NCI-H2171 treated with DMSO at 0.1 percent for 48 hours (cell line): ENCODE measurements at regions not wholly inside any gene's neighbourhood (a gene's known extent, or its start where the extent isn't known, plus 50 kb on each side); places are given as distances from the start of the nearest gene placed in this dataset.
"Not testable (repeated sequence)": the region's sequence is repeated elsewhere in the genome, so short reads cannot be mapped to it uniquely, and the experiment has no call there.

Source experiments
- DNase-seq: peaks from one replicate; lab custom pipeline; 2025; lab: John Stamatoyannopoulos, UW

DNA sequence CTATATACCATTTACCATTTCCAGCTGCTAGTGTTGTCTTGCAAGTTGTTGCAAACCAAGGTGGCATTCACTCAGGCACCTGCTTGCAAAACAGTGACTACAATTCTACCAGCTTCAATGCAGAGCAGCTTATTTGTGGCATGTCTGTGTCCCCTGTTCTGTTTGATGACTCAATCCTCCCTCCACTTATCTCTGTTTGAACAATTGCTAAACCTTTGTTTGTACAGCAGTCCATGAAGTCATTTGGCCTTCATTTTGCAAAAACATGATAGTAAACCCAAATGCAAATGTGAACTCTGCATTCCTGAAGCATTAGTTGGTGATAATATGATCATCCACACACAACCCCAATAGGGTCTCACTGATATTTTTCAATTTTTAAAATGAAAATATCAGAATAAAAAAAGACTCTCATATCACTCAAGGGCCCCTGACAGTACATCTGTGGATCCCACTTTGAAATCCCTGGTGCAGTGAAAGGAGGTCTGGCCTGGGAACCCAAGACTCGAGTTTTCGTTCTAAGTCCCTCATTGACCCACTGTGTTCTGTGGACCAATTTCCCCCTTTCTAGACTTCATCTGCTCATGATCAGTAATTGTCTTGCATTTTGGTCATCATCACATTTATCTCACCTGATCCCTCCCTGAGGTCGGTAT is 425.4 kb downstream of the RPS24 start:
- no peak for DNase-seq

DNA sequence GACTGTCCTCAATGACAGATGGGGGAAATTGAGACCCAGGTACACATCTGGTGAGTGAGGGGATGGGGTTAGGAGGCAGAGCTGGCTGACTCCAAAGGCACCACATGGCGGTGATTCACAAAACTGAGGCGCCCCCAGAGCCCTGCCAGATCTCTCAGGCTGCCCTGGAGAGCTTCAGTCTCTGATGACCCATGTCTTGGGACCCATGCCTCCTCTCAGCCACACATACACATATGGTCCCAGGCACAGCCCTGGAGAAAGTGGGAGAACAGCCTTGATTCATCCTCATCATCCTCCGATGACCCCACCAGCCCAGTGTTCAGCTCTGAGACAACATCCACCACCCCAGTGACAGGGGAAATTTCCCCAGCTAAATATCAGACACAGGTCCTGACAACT is 426.0 kb downstream of the RPS24 start:
- DNase-seq: peak; percentile 8

DNA sequence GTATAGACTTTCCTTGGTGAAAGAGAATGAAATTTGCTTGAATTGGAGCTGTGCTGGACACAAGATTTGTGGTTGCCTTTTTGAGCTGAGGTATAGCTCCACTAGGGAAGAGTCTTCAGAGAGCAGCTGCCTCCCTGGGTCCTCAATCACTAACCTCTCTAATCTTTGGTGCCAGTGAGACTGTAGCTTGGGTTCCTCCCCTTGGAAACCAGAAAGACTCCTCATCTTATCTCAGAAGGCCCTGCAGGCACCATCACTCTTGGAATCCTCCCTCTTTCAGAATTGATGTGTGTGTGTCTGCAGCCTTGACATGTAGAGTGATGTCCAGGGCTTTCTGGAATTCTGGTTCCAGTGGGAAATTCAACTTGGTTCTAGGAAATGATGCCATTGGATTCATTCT is 426.5 kb downstream of the RPS24 start:
- no peak for DNase-seq

DNA sequence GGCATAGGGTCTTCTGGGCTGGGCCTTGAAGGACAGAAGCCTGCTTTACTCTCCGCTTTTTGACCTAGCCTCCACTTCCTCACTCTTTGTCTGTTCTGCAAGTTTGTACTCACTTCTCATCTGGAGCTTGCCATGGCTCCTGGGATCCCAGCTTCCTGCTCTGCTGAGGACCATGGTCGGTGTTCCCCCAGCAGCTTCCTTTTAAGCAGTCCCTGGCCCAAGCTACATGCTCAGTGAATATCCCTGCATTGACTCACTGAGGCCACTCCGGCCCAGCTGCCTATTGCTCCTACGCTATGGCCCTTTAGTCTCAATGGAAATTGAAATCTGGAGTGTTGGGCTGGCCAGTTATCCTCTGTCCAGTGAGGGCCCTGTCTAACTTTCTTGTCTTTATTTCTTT is 427.7 kb downstream of the RPS24 start:
- DNase-seq: no peak

DNA sequence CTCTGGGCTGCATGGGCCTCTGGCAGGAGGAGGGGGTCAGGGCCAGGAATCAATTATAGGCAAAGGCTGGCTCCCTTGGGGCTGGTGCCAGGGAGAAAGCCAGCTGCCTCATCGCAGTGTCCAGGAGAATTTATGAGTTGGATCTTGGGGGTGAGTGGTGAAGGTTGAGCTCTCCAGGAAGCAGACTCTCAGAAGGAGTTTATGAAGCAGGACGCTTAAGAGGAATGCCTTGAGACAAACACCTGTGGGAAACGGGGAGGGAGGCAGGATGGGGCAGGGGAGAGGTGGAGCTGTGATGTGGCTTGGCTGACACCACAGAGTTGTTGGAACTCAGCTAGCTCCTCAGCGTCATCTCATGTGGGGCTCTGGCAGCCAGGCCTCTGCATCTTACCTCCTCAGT is 428.5 kb downstream of the RPS24 start:
- DNase-seq: no peak

DNA sequence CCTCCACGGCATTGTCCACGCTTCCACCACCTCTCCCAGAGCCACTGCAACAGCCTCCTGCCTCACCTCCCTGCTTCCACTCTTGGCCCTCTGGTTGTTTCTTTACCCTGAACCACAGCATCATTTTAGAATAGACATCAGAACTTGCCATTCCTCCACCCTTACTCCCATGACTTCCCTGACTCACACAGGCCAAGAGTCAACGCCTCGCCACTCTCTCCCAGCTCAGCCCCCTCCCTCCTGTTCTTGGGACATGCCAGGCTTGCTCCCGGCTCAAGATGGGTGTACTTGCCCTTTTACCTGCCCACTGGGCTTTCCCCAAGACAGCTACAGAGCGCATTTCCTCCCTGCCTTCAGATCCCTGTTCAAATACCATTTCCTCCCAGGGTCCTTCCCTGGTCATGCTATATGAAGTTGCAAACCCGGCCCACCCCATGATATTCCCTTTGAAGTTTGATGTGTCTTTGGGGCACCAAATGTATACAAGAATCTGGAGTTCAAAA is 429.1 kb downstream of the RPS24 start:
- no peak for DNase-seq

DNA sequence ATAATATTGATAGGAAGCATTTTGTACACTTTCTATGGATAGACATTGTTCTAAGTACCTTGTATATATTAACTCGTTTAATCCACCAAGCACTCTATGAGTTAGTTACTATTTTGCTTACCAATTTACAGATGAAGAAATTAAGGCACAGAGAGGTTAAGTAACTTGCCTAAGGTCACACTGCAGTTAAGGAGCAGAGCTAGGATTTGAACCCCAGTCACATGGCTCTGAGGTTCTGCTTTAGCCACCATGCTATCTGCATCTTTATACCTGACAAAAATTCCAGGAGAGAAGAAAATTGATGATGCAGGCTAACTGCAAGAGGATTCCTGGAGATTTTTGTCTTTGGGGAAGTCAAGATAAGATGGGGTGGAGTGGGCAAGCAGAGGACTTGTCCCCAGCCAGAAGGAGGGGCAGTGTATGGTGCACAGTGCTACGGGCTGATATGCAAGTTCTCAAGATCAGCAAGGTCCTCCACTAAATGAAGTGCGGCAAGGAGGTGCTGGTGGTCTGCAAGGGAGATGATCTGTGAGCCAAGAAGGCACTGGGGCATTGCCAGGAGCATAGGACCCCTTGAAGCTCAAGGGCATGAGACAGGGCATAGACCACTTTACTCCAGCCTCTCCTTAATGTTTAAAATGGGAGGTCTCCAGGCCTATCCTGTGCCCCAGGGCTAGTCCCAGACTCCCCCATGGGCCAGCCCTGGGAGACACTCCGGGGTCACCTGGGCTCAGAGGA is 430.6 kb downstream of the RPS24 start:
- DNase-seq: no peak

DNA sequence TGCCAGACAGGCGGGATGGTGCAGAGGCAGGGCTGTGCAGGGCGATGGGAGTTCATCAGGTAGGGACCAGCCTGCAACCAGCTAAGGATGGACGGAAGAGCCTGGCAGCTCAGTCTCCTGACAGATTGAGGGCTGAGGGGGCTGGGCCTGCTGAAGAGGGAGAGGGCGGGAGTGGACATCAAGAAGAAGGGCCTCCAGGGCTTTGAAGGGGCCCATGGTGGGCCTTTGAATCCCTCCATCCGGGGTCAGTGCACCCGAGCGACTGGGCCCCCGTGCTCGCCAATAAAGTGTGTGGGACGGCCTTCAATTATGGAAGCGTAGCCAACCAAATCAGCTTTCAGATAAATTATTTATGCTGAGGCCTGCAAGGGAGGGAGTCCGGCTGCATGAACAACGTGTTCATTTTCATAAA is 431.2 kb downstream of the RPS24 start:
- DNase-seq: no peak

DNA sequence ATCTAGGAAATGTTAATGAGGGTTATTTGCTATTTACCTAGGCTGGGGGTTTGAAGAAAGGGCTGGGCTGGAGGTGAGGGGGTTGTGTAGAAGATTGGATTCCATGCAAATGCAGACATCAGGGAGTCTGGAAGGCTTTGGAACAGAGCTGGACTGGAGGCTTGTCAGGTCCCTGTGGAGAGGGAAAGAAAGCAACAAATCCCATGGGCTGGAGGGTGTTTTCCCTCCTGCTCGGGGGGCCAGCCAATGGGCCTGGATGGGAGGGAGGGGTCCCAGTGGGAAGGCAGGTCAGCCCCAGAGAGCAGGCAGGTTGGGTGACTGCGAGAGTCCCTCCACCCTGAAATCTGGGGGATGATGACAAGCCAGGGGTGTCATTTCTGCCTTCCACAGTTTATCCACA is 431.8 kb downstream of the RPS24 start:
- DNase-seq: no peak

DNA sequence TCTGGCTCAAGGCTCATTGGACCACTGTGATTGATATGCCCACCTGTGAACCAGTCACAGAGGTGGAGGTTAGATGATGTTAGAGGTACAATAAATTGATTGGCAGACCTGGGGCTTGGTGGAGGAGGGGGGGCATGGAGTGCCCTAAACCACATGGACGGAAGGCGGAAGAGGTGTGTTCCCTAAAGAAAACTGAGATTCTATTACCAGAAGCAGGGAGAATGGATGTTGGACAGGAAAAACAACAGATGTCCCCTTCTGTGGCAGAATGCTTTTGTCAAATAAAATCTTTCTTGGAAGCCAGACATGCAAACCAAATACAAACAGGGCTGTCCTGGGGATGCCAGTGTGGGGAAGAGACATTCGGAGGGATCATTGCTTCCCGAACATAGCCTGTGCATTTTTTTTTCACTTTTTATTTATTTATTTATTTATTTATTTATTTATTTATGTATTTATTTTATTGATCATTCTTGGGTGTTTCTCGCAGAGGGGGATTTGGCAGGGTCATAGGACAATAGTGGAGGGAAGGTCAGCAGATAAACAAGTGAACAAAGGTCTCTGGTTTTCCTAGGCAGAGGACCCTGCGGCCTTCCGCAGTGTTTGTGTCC is 433.9 kb downstream of the RPS24 start:
- peak; percentile 94 for DNase-seq

DNA sequence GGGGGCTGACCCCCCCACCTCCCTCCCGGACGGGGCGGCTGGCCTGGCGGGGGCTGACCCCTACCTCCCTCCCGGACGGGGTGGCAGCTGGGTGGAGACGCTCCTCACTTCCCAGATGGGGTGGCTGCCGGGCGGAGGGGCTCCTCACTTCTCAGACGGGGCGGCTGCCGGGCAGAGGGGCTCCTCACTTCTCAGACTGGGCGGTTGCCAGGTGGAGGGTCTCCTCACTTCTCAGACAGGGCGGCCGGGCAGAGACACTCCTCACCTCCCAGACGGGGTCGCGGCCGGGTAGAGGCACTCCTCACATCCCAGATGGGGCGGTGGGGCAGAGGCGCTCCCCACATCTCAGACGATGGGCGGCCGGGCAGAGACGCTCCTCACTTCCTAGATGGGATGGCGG is 435.1 kb downstream of the RPS24 start:
- DNase-seq: not testable (repeated sequence)

DNA sequence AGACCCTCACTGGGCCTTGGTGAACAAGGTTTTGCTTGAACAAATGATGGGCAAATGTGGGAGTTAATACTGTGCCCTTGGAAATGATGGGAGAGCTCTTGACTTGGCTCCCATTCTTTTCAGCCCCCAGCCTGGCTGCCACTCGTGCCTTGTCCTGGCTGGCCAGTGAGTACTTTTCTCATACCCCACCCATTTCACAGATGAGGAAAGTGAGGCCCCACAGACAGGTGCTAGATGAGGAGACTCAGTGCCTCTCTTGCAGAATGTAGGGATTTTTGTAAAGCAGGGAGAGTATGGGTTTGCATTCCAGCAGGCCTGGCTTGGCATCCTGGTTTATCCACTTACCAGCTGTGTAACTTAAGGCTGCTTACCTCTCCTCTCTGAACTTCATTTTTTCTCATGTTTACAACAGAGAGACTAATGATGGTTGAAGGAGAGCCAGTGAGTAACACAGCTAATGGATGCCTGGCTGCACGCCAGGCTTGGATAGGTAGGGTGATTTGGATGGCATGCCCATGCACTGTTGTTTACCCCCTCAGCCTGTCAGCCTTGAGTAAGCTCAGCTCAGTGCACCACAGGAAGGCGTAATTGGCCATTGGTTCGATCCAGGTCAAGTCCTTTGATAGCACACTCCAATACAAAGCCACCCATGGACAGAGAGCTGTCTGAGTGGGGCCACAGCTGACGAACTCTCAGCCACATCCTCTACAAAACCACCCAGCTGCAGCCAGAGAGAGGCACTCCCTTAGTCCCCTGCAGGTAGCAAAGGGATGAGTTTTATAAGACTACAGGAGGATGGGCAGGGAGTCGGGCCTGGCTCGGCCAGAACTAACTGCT is 436.8 kb downstream of the RPS24 start:
- peak; percentile 86 for DNase-seq

DNA sequence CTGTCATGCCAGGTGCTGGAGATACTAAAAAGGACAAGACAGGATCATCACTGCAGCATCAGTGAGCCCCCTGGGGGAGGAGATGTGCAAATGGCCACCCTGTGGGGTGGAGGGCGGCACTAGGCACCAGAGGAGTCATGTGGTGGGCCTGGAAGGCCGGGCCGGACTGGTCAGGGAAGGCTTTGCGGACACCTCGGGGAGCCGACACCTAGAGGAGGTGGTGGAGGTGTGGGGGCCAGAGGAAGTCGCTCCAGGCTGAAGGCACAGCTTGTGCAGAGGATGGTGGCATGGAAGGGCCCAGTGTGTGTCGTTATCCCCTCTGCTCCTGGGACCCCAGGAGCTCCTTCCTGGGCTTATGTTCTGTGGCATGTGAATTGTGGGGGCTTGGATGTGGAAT is 437.7 kb downstream of the RPS24 start:
- DNase-seq: no peak

DNA sequence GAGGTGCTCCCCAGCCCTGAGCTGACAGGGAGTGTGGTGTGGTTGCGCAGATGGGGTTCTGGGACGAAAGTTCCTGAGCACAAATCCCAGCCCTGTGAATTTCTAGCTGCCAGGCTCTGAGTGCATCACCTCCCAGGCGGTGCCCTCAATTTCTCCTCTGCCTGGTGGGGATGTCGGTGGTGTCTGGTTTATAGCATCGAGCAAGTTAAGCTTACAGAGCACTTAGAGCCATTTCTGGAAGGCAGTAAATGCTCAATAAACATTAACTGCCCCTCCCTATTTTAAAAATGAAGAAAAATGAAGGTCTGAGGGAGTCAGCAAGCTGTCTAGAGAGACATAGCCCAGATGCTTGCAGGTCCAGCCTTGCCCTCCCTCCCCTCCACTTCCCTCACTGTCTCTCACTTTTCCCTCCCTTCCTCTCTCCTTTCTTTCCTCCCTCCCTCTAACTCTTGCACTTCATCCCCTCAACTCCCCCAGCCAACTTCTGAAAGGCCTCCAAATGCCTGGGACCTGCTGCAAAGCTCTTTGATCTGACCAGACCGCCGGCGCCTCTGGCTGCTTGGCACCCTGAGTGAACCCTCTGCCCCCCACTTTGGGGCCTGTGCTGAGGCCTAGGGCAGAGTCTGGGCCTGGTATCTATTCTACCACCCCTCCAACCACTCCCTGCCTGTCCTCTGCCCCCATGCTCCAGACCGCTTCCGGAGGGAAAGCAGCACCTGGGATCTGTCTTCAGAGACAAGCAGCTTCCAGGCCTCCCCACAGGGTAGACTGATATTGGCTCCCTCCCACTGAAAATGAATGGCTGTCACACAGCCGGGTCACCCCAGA is 438.3 kb downstream of the RPS24 start:
- no peak for DNase-seq

DNA sequence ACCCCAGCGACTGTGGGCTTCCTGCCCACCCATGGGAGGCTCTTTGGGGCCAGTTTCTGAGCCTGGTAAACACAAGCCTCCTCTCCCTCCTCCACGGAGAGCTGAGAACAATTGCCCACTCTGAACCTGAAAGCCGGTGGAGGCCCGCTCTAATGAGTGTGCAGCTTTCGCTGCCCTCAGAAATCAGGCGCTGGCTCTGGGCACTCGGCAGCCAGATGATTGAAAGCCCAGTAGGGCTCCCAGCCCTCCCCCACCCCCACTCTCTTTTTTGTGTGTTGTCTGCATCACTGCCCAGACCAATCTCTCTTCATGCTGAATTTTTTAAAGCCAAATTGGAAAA is 438.9 kb downstream of the RPS24 start:
- no peak for DNase-seq

DNA sequence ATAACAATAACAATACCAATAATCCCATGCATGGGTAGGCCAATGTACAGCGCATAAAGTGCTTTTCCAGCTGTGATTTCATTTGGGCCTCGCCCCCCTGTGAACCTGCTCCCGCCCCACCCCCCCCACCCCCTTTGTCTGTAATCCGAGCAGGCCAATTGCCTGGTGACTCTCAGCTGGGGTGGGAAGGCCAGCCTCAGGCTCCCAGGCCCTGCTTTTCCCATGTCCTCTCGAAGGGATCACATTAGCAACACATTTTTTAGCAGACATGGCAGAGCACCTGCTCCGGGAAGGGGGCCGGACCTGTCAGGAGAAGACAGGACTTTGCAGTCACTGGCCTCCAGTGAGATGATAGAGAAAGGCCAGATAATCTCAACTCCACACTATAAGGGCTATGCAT is 439.3 kb downstream of the RPS24 start:
- DNase-seq: no peak

DNA sequence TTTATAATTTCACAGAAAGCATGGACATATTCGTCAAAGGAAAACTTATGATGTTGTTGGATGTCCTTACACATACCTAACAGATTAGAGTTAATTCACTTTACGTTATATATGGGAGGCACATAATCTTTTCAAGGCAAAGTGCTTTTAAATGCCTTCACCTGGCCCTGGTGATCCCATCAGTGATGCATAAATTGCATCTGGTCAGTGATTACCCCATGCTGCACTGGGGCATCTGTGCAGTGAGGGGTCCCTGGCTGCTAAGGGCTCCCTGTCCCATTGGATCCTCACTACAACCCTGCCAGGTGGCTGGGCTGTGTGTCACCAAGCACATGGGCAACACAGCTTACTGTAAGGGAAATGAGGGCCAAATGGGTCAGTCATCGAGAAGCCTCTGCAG is 441.1 kb downstream of the RPS24 start:
- DNase-seq: no peak

DNA sequence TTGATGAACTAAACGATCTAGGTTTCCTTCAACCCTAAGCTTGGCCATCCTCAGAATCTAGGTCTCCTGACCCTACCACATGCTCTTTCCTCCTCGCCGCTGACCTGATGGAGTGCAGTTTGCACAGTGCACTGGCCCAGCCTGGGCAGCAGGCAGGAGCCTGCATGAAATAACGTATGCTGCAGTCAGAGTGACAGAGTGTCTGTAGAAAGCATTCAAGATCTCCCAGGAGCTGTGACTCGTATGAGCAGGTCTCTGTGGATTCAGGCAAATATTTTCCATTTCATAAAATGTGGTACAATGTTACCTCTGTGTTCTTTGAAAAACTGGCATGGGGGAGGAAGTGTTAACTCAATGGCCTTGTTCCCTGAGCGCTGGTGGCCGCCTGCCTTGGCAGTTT is 441.8 kb downstream of the RPS24 start:
- no peak for DNase-seq

DNA sequence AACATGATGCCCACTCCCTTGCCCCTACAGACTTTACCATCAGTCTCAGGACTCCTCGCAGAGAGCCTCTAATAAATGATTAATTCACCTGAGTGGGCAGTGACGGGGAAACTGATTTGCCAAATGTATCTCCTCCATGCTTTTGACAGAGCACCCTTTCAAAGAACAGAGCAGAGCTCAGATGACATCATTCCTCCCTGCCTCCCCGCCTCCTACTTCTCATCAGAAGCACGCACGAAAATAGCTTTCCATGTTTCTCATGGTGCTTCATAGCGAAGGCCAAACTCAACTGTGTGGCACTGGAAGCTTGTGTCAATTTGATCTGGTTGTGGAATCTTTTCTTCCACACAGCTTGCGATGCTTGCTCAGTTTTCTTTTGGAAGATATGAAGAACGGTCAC is 442.5 kb downstream of the RPS24 start:
- DNase-seq: no peak

DNA sequence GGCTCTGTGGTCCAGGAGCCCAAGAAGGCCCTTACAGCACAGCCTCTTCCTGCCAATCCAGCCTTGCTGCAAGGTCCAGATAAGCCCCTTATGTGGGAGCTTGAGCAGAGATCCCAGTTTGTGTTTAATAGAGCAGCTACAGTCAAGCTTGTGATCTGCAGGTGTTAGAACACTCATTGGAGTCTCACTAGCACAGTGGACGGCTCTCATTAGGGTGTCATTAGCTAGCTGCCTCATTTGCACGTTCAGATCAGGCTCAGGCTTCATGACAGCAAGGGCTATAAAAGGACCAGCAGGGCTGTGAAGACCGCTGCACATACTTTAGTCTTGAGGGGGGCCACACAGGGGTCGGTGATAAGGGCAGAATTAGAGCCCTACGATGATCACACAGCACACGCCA is 443.2 kb downstream of the RPS24 start:
- DNase-seq: no peak

DNA sequence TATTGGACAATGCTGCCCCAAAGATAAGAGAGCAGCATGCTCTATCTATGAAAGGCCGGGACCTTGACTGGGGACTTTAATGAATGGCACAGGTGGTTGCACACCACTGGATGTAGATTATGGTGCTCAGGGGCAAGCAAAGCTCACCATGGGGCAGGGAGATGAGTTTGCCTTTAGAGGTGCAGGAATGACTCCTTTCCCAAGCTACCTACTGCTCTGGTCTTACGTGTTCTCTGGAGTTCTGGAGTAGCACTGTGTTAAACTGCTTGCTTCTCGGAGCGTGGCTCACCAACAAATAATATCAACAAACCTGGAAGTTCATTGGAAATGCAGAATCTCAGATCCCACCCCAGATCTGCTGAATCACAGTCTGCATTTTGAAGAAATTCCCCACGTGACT is 445.3 kb downstream of the RPS24 start:
- no peak for DNase-seq

DNA sequence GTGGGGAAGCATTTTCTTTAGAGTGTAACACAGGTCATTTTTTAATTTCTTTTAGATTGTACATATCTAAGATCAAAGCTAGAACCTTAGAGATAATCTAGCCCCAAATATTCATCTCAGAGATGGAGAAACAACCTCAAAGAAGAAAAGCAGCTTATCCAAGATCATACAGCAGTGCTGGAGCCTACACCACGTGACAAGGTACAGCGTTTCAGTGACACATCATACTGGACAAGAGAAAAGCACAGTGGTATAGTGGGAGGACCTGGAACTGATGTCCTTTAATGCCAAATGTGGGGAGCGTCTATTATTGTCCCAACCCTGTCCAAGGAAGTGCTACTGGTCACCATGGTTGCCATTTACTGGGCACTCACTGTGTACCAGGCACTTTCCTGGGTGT is 445.8 kb downstream of the RPS24 start:
- DNase-seq: no peak
